G401 (cell line): ENCODE measurements at regions not wholly inside any gene's neighbourhood (a gene's known extent, or its start where the extent isn't known, plus 50 kb on each side); places are given as distances from the start of the nearest gene placed in this dataset.

Experiments
- DNase-seq: peaks from one replicate; pipeline ENCODE4 v3.0.0-alpha.2; 2015; ENCODE audit warnings: low spot score
- in situ Hi-C: cut with HindIII; loops from 2 replicates; pipeline ENCODE4 v1.10.0; 2016; ENCODE audit warnings: low sequenced_read_pairs, mixed read lengths

GRCh38 chr17:55639096-55639495 lies 83.6 kb downstream of the TMEM100 start:
- in situ Hi-C loops: no loop called here
- DNase-seq: no peak

- no peak for DNase-seq
- in situ Hi-C loops: no loop called here
These were observed 87.3 kb downstream of the TMEM100 start for GRCh38 chr17:55635253-55635914.

- no peak for DNase-seq
- in situ Hi-C loops: no loop called here
These were observed 88.0 kb downstream of the TMEM100 start for GRCh38 chr17:55634702-55635101.

- in situ Hi-C loops: no loop called here
- no peak for DNase-seq
These were observed 89.8 kb downstream of the TMEM100 start for GRCh38 chr17:55632893-55633292.

- DNase-seq: no peak
- in situ Hi-C loops: no loop called here
These were observed 90.4 kb downstream of the TMEM100 start for GRCh38 chr17:55632236-55632635.

- in situ Hi-C loops: no loop called here
- DNase-seq: no peak
These were observed 92.7 kb downstream of the TMEM100 start for GRCh38 chr17:55629995-55630394.

GRCh38 chr17:55625521-55625920 lies 97.1 kb downstream of the TMEM100 start:
- no peak for DNase-seq
- in situ Hi-C loops: no loop called here

- no peak for DNase-seq
- in situ Hi-C loops: no loop called here
These were observed 97.8 kb downstream of the TMEM100 start for GRCh38 chr17:55624772-55625433.

- no peak for DNase-seq
- in situ Hi-C loops: no loop called here
These were observed 100.1 kb downstream of the TMEM100 start for GRCh38 chr17:55622547-55622946.

- DNase-seq: no peak
- in situ Hi-C loops: no loop called here
These were observed 101.7 kb downstream of the TMEM100 start for GRCh38 chr17:55620945-55621344.

- DNase-seq: no peak
- in situ Hi-C loops: no loop called here
These were observed 102.6 kb downstream of the TMEM100 start for GRCh38 chr17:55620023-55620422.

- in situ Hi-C loops: no loop called here
- DNase-seq: no peak
These were observed 105.2 kb downstream of the TMEM100 start for GRCh38 chr17:55617441-55617840.

GRCh38 chr17:55614061-55614460 lies 102.8 kb upstream of the SMIM36 start:
- DNase-seq: no peak
- in situ Hi-C loops: no loop called here

GRCh38 chr17:55612691-55613141 lies 101.5 kb upstream of the SMIM36 start:
- in situ Hi-C loops: no loop called here
- no peak for DNase-seq

- in situ Hi-C loops: no loop called here
These were observed 96.6 kb upstream of the SMIM36 start for GRCh38 chr17:55607731-55608341.

GRCh38 chr17:55606488-55606815 lies 95.2 kb upstream of the SMIM36 start:
- in situ Hi-C loops: no loop called here
- no peak for DNase-seq

More at GRCh38 chr17:55607731-55608341, 96.6 kb upstream of the SMIM36 start:
- no peak for DNase-seq

GRCh38 chr17:55605705-55606487 lies 94.6 kb upstream of the SMIM36 start:
- in situ Hi-C loops: no loop called here
- DNase-seq: no peak

GRCh38 chr17:55601874-55602364 lies 90.7 kb upstream of the SMIM36 start:
- DNase-seq: no peak
- in situ Hi-C loops: no loop called here

GRCh38 chr17:55598495-55598894 lies 87.2 kb upstream of the SMIM36 start:
- in situ Hi-C loops: no loop called here
- DNase-seq: no peak
